GM18951 (cell line): ENCODE measurements at regions not wholly inside any gene's neighbourhood (a gene's known extent, or its start where the extent isn't known, plus 50 kb on each side); places are given as distances from the start of the nearest gene placed in this dataset.
"Not testable (repeated sequence)": the region's sequence is repeated elsewhere in the genome, so short reads cannot be mapped to it uniquely, and the experiment has no call there.

Experiments used
- POLR2A ChIP-seq: IDR thresholded peaks from 4 replicates; pipeline ENCODE4 v1.6.1; 2011; ENCODE audit warnings: mild to moderate bottlenecking; ENCODE audit not compliant: insufficient read length, insufficient read depth; ENCODE audit errors: extremely low read depth
- in situ Hi-C: fragments of 300-500 bp; cut with MboI; formaldehyde crosslinking; loops from one replicate; pipeline ENCODE4 v1.12.0; 2022; ENCODE audit warnings: low sequenced_read_pairs, mixed read lengths, inconsistent platforms; ENCODE audit not compliant: unreplicated experiment

DNA sequence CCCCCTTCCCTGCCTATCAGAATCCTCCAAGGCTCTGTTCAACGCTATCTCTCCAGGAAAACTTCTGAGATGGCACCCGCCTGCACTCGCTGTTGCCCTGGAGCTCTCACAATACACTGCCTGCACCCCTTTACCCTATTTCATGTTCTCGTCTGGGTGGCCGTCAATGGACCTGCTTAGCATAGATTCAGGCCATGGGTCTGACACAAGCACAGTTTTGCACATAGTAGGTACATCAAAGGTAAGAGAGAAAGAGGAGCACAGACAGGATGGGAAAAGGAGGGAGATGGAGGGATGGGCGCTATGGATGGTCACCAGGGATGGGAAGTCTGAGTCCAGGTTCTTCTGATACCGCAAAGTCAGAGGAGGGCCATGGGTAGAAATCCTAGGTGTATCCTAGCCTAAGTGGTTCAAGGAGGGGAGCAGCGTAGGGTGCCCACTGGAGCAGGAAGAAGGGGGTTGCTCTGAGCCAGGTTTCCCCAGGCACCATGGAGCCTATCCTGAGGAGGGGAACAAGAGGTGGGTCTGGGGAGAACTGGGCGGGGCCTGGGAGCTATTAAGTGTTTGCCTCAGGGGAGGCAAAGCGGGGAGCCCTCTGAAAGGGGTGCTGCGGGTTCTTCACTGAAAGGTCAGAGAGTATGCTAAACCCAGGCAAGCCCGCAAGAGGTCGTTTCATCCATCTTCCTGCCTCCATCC, 89.3 kb downstream of the MRPL14 start:
- no peak for TF ChIP-seq POLR2A
- in situ Hi-C loops: no loop called here

- in situ Hi-C loops: not testable (repeated sequence)
These were observed 90.0 kb downstream of the MRPL14 start for GRCh38 chr6:44037276-44037675.

DNA sequence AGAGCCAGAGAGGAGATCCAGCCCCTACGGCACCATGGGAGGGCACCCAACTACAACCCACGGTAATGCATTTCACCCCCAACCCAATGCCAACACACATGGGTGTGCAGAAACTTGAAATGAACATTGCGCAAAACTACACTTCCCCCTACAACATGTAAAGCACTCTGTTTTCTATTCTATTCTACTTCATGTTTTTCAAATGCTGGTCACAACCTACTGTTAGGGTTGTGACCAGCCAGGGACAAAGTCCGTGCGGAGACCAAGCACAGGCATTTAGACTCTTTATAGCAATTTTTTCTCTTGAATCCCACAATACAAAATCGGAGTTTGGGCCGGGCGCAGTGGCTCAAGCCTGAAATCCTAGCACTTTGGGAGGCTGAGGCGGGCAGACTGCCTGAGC, 90.6 kb downstream of the MRPL14 start:
- in situ Hi-C loops: no loop called here
- no peak for TF ChIP-seq POLR2A

- in situ Hi-C loops: no loop called here
- no peak for TF ChIP-seq POLR2A
These were observed 91.1 kb downstream of the MRPL14 start for GRCh38 chr6:44036196-44036595.

DNA sequence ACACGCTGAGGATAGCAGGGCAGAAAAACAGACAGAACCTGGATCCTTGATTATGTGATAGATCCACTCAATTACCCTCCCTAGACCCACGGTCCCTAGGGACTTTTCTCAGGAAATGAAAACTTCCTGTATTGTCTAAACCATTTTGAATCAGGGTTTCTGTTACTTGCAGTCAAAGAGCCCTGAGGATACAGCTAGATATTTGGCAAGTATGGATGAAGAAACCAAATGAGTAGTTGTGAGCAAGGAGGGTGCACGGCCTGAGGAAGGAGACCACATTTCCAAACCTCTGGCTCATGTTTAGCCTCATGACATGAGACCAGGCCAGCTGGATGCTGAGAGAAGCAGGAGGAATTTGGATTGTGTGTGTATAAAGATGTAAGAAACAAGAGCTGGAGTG, 91.6 kb downstream of the MRPL14 start:
- in situ Hi-C loops: no loop called here

DNA sequence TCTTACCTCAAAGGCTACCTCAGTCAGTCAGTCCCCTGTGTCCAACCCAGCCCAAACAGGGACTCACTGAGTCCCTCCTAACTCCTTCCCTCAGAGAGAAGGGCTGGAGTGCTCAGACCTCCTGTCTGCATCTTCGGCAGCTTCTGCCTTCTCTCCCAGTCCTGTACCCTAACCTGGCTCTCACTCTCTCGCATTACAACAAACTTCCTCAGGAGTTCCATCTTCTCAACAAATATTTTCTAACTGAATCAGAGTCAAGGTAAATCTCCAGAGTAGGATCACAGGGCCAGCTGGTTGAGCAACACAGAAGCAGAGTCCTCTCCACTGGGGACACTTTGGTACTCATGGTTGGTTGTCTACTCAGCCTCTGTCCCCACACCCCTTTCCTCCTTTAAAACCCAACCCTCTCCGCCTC, 92.3 kb downstream of the MRPL14 start:
- in situ Hi-C loops: no loop called here
- TF ChIP-seq POLR2A: no peak

More for the DNA sequence above, 91.6 kb downstream of the MRPL14 start:
- TF ChIP-seq POLR2A: no peak

GRCh38 chr6:44034391-44034861, 92.8 kb downstream of the MRPL14 start:
- no peak for TF ChIP-seq POLR2A
- in situ Hi-C loops: no loop called here

DNA sequence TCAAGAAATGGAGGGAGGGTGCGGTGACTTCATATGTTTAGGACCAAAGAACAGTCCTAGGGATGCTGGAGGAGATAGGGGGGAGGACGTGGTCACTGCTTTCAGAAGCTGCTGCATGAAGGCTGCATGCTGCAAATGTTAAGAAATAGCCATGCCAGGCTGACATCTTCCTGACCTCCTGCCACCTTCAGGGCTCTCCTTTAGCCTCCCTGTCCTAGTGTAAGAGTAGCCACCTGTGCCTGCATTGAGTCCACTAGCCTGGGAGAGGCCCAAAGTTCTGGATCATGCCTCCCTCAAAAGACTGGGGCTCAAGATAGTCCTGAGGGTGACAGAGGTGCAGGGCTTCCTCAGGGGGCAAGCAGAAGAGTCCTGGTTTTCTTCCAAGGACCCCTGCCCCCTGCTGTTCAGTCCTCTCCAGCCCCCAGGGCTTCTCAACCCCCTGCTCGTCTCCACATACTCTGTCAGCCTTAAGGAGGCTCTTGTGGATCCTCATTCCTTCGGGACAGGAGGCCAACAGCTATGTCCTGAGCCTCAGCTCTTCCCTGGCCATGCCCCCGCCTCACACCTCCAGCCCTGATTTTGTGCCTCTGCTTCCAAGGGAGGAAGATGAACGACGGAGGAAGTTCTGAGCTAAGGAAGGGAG, 96.3 kb downstream of the MRPL14 start:
- in situ Hi-C loops: no loop called here
- TF ChIP-seq POLR2A: no peak

GRCh38 chr6:44029444-44030185, 97.6 kb downstream of the MRPL14 start:
- TF ChIP-seq POLR2A: no peak
- in situ Hi-C loops: no loop called here

DNA sequence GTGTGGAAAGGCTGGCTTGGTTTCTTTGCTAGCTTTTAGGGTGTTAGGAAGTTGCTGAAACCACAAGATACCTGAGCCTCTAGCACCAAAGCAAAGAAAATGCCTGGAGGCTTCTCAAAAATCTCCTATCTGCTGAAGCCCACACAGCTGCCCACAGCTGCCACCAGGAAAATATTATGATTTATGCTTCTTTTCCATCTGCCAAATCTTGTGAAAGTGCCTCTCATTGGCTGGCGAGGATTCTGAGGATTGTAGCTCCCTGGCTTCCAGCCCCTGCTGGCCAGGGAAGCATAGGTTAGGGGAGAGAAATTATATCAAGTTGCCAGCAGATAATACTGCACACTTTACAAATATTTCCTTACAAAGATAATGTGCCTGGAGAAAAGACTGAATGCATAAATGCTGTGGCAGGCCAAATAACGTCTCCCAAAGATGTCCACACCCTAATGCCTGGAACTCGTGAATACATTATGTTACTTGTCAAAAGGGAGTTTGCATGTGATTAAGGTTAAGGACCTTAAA, 98.4 kb downstream of the MRPL14 start:
- in situ Hi-C loops: no loop called here

DNA sequence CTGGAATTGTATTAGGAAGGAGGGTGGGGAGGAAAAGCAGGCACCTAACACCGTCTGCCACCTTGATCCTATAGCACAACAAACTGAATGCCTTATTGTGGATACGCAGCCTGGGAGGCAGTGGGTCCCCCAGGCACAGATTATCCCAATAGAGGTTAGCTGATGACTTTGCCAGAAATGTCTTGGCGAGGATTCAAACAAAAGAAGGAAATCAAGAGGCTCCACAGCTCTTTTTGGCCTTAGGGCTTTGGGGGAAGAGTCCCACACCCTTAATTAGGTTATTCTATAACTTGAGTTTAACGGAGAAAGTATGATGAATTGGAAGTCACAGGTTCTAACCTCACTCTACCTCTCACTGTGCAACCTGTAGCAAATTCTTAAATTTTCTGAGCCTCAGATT, 102.0 kb downstream of the MRPL14 start:
- in situ Hi-C loops: no loop called here
- TF ChIP-seq POLR2A: no peak

More for the DNA sequence above, 98.4 kb downstream of the MRPL14 start:
- TF ChIP-seq POLR2A: no peak

- in situ Hi-C loops: no loop called here
These were observed 102.6 kb downstream of the MRPL14 start for GRCh38 chr6:44024574-44025219.

More at GRCh38 chr6:44024574-44025219, 102.6 kb downstream of the MRPL14 start:
- TF ChIP-seq POLR2A: no peak
